ENCODE measurements at regions not wholly inside any gene's neighbourhood (a gene's known extent, or its start where the extent isn't known, plus 50 kb on each side); places are given as distances from the start of the nearest gene placed in this dataset.

DNA sequence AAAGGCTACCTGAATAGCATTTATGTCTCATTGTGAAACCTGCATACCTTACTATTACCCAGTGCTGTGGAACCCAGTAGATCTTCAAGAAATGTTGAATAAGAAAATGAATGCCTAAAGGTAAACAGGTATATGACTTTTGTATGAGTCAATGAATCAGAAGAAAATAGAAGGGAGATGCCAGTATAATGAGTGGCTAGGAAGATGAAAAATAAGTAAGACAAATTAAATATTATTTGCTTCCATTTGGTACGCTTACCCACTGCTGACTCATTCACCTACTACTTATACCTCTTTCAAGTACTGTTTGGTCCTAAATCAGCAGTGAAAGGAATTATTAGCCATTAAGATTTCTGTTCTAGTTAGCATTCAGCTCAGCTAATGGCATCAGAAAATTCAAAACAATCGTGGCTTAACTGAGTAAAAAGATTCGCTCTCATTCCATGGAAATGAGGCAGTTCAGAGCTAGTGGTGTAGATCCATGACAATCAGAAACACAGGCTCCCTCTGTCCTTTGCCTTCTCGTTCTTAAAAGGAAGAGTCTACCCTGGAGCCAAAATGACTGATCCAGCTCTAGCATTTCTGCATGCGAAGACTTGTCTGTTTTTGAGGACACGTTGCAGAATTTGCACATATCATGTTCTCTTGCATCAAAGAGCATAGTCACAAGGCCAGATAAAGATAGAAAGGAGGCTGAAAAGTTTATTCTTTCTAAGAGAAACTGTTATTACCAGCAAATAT, 705.8 kb upstream of the USP15 start:
- Histone ChIP-seq H3K36me3 (no peaks in the 10 kb centered on the region), H3K9me3 (no peaks in the 10 kb centered on the region), H3K4me1 (ENCODE audit: control insufficient read depth in 1 of 2, insufficient read depth in 1 of 2, low read depth in 1 of 2, low read length in 1 of 2) (no peaks in the 10 kb centered on the region), H3K27me3 (no peaks in the 10 kb centered on the region), H3K27ac (no peak overlapping the region), H3K4me3 (ENCODE audit: low read depth in 1 of 2, low read length in 1 of 2) (no peak overlapping the region)
- TF ChIP-seq, protein P1, sequence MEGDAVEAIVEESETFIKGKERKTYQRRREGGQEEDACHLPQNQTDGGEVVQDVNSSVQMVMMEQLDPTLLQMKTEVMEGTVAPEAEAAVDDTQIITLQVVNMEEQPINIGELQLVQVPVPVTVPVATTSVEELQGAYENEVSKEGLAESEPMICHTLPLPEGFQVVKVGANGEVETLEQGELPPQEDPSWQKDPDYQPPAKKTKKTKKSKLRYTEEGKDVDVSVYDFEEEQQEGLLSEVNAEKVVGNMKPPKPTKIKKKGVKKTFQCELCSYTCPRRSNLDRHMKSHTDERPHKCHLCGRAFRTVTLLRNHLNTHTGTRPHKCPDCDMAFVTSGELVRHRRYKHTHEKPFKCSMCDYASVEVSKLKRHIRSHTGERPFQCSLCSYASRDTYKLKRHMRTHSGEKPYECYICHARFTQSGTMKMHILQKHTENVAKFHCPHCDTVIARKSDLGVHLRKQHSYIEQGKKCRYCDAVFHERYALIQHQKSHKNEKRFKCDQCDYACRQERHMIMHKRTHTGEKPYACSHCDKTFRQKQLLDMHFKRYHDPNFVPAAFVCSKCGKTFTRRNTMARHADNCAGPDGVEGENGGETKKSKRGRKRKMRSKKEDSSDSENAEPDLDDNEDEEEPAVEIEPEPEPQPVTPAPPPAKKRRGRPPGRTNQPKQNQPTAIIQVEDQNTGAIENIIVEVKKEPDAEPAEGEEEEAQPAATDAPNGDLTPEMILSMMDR (IDR thresholded peaks at IDR 0.05), result no peak

DNA sequence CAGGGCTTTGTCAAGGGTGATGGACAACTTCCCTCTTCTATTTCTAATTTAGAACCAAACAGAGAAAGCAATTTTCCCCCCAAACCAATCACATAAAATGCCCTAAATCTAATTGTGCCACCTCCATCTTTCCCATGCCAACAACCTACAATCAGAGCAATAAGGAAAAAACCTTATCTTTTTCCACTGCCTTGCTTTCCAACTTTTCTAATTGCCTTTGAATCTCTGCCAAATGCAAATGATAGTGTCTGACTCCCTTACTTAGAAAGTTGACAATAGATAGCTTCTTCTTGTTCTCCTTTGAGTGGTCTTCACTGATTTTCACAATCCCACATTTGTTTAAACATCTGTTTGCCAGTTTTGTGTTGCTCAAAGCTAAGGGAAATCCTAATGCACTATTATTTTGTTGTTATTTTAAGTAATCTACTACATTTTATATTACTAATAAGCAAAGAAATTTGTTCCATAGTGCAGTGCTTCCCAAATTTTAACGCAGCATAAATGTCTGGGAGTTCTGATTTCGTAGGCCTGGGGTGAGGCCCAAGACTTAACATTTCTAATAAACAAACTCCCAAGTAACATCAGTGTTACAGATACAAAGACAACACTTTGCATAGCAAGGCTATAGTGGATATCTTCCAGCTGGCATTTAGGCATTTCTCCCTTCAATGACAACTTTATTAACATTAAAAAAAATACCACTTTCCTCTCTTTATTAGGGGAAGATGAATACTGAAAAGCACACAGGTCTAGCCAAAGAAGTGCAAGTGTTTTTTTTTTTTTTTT, 696.3 kb upstream of the USP15 start:
- Histone ChIP-seq H3K27me3 (no peaks in the 10 kb centered on the region), H3K4me1 (ENCODE audit: control insufficient read depth in 1 of 2, insufficient read depth in 1 of 2, low read depth in 1 of 2, low read length in 1 of 2) (no peaks in the 10 kb centered on the region), H3K36me3 (no peaks in the 10 kb centered on the region), H3K4me3 (ENCODE audit: low read depth in 1 of 2, low read length in 1 of 2) (no peak overlapping the region), H3K27ac (no peak overlapping the region), H3K9me3 (no peaks in the 10 kb centered on the region)
- TF ChIP-seq, protein P1 (IDR thresholded peaks at IDR 0.05), result no peak

DNA sequence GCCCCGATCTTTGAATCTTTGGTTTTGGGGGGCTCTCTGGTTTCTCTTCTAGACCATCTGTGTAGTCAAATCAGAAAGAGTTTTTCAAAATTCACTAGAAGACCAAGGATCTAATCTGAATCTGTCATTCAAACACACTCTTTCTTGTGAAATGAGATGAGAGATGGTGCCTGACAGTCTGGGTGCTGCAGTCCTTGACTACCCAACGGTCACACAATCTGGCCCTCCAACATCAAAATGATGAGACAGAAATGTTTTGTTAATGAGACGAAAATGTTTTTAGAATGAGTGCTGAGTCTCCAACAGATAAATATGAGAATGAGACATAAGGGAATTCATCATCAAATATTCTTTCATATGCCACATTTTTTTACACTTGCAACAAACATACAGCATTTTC, 695.7 kb upstream of the USP15 start:
- no peaks in the 10 kb centered on the region for H3K4me1 ChIP-seq (ENCODE audit: control insufficient read depth in 1 of 2, insufficient read depth in 1 of 2, low read depth in 1 of 2, low read length in 1 of 2)
- no peaks in the 10 kb centered on the region for H3K9me3 ChIP-seq
- H3K4me3 ChIP-seq (ENCODE audit: low read depth in 1 of 2, low read length in 1 of 2), result no peak overlapping the region
- no peak overlapping the region for H3K27ac ChIP-seq
- H3K27me3 ChIP-seq, result no peaks in the 10 kb centered on the region
- no peaks in the 10 kb centered on the region for H3K36me3 ChIP-seq
- TF ChIP-seq, protein P1 (IDR thresholded peaks at IDR 0.05), result no peak

- no peak overlapping the region for H3K4me3 ChIP-seq (ENCODE audit: low read depth in 1 of 2, low read length in 1 of 2)
- TF ChIP-seq, protein P1 (IDR thresholded peaks at IDR 0.05), result no peak
- H3K27ac ChIP-seq, result no peak overlapping the region
- no peaks in the 10 kb centered on the region for H3K27me3 ChIP-seq
- no peaks in the 10 kb centered on the region for H3K36me3 ChIP-seq
- H3K9me3 ChIP-seq, result no peaks in the 10 kb centered on the region
- no peaks in the 10 kb centered on the region for H3K4me1 ChIP-seq (ENCODE audit: control insufficient read depth in 1 of 2, insufficient read depth in 1 of 2, low read depth in 1 of 2, low read length in 1 of 2)
These were observed 694.0 kb upstream of the USP15 start for GRCh38 chr12:61566183-61566582.

GRCh38 chr12:61574339-61574738, 685.9 kb upstream of the USP15 start:
- H3K4me1 ChIP-seq (ENCODE audit: control insufficient read depth in 1 of 2, insufficient read depth in 1 of 2, low read depth in 1 of 2, low read length in 1 of 2), result no peaks in the 10 kb centered on the region
- no peaks in the 10 kb centered on the region for H3K36me3 ChIP-seq
- no peak overlapping the region for H3K4me3 ChIP-seq (ENCODE audit: low read depth in 1 of 2, low read length in 1 of 2)
- TF ChIP-seq, protein P1 (IDR thresholded peaks at IDR 0.05), result no peak
- no peaks in the 10 kb centered on the region for H3K27me3 ChIP-seq
- H3K27ac ChIP-seq, result no peak overlapping the region
- H3K9me3 ChIP-seq, result no peaks in the 10 kb centered on the region

Measured in neutrophil (primary cell).